Heart right ventricle (tissue), 16 donors: ENCODE measurements at regions not wholly inside any gene's neighbourhood (a gene's known extent, or its start where the extent isn't known, plus 50 kb on each side); places are given as distances from the start of the nearest gene placed in this dataset.

ENCODE experiments used
- ATAC-seq, 8 donors: fragments of 200-7000 bp; cut with Tn5 transposase; one replicate each; pipeline ENCODE4 v1.9.1; 2020; ENCODE audit warnings: mild to moderate bottlenecking in 8 of 8, moderate library complexity in 8 of 8, moderate number of reproducible peaks in 1 of 8
- DNase-seq, 2 donors: peaks; one replicate each; pipeline ENCODE4 v3.0.0-alpha.2; 2020
- H3K27ac ChIP-seq, 10 donors: fragments of 200-600 bp; sonication (generic) in 2 of 10; one replicate each; pipeline versions ENCODE4 v1.5.0 to v1.8.0; 2020 to 2022; ENCODE audit warnings: mild to moderate bottlenecking in 3 of 10
- H3K27me3 ChIP-seq, 7 donors: fragments of 200-600 bp; one replicate each; pipeline ENCODE4 v1.8.0; 2021 to 2022; ENCODE audit warnings: mild to moderate bottlenecking in 2 of 7
- H3K36me3 ChIP-seq, 9 donors: fragments of 200-600 bp; sonication (generic) in 1 of 9; one replicate each; pipeline versions ENCODE4 v1.5.0 to v1.8.0; 2020 to 2022; ENCODE audit warnings: mild to moderate bottlenecking in 2 of 9
- H3K4me1 ChIP-seq, 9 donors: fragments of 200-600 bp; sonication (generic) in 1 of 9; one replicate each; pipeline versions ENCODE4 v1.5.0 to v1.8.0; 2020 to 2022; ENCODE audit warnings: mild to moderate bottlenecking in 4 of 9
- H3K4me3 ChIP-seq, 10 donors: fragments of 200-600 bp; sonication (generic) in 2 of 10; one replicate each; pipeline versions ENCODE4 v1.5.0 to v1.8.0; 2020 to 2022; ENCODE audit warnings: mild to moderate bottlenecking in 7 of 10, moderate library complexity in 2 of 10
- H3K9me3 ChIP-seq, 11 donors: fragments of 200-600 bp in 10 of 11; sonication (generic) in 2 of 11; one replicate each; pipeline versions ENCODE4 v1.5.0 to v1.8.0; 2013 to 2022; ENCODE audit warnings: mild to moderate bottlenecking in 2 of 11, control low read depth in 1 of 11, moderate library complexity in 1 of 11
- WGBS, 2 donors: extraction: QIAGEN DNeasy Blood & Tissue Kit; methylation state at CpG; one replicate each; pipeline ENCODE4 v1.1.7; 2013; ENCODE audit warnings: inconsistent platforms in 1 of 2; 5-methylcytosine and 5-hydroxymethylcytosine counted together
- intact Hi-C, 10 donors: fragments of 100-400 bp; cut with DNase I; formaldehyde crosslinking; loops; one replicate each; pipeline versions ENCODE4 v1.11.1 to v1.14.2; 2022
- TF ChIP-seq, protein P1 (sequence below), 9 donors: fragments of 200-600 bp; sonication (generic) in 2 of 9; IDR thresholded peaks; one replicate each; pipeline versions ENCODE4 v1.5.0 to v1.8.0; 2021 to 2022; ENCODE audit warnings: antibody characterized with exemption in 9 of 9, mild to moderate bottlenecking in 5 of 9, moderate library complexity in 1 of 9
- donor health status: Arrhythmogenic right ventricular cardiomyopathy.
- donor health status: ischemic (EF 13 %, LVEDD 7.1; RV severe dilation, severe dysfunction).
- donor health status: healthy with polysubstance abuse.
- donor health status: DM: no; HTN: yes; CAD: no.
- donor health status: DM: no; HTN: no; CAD: no.
- donor health status: ischemic (EF 25% LVEDD 6.9; RV normal size, moderate dysfunction).
- donor health status: ischemic (EF 25% LVEDD 5.7; RV mildly dilated, moderate dysfunction).
- donor health status: healthy.
- donor health status: DM: yes; HTN: yes; CAD: no.
- donor health status: Ischemic cardiomyopathy.
- donor health status: ischemic (EF 35%, LVEDD 5.7; RV mildly dilated, moderate dysfunction).
- donor health status: nonischemic (EF 11% LVEDD 7.7; RV severe dilation, severe dysfunction).
- donor health status: DM: yes; HTN: yes; CAD: no.
- donor health status: PGD.
- donor health status: ischemic (EF 29% LVEDD 5.4; RV normal size, mild dysfunction).
- donor health status: nonischemic (EF 23%, LVEDD 6.1; RV moderate dilation, normal function).

DNA sequence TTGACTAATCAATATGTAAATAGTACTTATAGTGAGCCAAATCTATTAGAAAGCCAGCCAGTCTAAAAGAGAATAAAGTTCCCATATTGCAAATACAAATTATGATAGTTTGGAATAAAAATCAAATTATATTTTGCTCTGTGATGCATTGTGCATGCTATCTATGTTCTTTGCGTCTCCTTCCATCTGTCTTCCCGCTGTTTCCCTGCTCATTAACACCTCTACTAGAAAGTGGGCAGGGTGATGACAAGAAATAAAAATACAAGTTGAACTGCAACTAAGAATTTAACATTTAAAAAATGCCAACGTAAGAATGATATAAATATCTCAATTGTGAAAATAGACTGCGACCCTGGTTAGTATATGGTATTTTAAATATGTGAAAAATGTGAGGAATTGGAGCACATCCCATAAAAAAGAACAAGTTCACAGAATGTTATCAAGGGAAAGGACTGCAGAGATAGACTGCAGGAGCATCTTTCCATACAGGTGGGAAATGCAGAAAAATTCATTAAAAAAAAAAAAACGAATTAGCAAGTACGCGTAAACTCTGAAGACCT lies 157.6 kb upstream of the PDE7B start:
- TF ChIP-seq, protein P1, sequence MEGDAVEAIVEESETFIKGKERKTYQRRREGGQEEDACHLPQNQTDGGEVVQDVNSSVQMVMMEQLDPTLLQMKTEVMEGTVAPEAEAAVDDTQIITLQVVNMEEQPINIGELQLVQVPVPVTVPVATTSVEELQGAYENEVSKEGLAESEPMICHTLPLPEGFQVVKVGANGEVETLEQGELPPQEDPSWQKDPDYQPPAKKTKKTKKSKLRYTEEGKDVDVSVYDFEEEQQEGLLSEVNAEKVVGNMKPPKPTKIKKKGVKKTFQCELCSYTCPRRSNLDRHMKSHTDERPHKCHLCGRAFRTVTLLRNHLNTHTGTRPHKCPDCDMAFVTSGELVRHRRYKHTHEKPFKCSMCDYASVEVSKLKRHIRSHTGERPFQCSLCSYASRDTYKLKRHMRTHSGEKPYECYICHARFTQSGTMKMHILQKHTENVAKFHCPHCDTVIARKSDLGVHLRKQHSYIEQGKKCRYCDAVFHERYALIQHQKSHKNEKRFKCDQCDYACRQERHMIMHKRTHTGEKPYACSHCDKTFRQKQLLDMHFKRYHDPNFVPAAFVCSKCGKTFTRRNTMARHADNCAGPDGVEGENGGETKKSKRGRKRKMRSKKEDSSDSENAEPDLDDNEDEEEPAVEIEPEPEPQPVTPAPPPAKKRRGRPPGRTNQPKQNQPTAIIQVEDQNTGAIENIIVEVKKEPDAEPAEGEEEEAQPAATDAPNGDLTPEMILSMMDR (IDR thresholded peaks at IDR 0.05) = no peak
- H3K9me3 ChIP-seq = no peaks in the 10 kb centered on the region
- no peaks in the 10 kb centered on the region for H3K27me3 ChIP-seq
- H3K4me1 ChIP-seq = no peaks in the 10 kb centered on the region
- no peak for DNase-seq
- H3K36me3 ChIP-seq = no peaks in the 10 kb centered on the region
- no peak overlapping the region for H3K4me3 ChIP-seq
- no peak overlapping the region for H3K27ac ChIP-seq
- intact Hi-C loops = loop anchor here in 1 of 10 donors (10.0 kb wide), 1 partner anchor 121 kb away; no protein-coding TSS in a partner anchor
- 79 to 81% methylated on average over 7 of the region's 7 CpGs for WGBS, 2 donors
- no peak for ATAC-seq

DNA sequence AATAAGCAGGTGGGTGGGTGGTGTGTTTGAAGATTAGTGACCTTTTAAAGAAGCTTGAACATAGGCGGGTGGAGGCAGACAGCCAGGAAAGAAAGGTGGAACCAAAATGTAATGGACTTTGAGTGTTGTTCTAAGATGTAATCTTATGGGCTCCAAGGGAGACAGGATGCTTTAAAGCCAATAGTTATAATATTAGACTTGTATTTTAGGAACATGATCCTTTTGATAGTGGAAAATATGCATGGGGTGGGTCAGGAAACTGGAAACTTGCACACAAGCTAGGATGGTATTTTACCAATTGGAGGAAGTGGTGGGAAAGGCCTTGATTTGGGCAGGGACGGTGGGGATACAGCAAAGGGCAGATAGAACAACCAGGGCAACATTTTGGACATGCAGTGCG lies 151.8 kb upstream of the PDE7B start:
- H3K4me1 ChIP-seq = no peaks in the 10 kb centered on the region
- H3K9me3 ChIP-seq = no peaks in the 10 kb centered on the region
- no peaks in the 10 kb centered on the region for H3K36me3 ChIP-seq
- TF ChIP-seq, protein P1 (IDR thresholded peaks at IDR 0.05) = no peak
- 76 to 79% methylated on average over 3 of the region's 3 CpGs for WGBS, 2 donors
- intact Hi-C loops = loop anchor here in 1 of 10 donors (10.0 kb wide), 1 partner anchor 115 kb away; no protein-coding TSS in a partner anchor
- H3K4me3 ChIP-seq = no peak overlapping the region
- no peak for DNase-seq
- no peak overlapping the region for H3K27ac ChIP-seq
- ATAC-seq = no peak
- no peaks in the 10 kb centered on the region for H3K27me3 ChIP-seq

DNA sequence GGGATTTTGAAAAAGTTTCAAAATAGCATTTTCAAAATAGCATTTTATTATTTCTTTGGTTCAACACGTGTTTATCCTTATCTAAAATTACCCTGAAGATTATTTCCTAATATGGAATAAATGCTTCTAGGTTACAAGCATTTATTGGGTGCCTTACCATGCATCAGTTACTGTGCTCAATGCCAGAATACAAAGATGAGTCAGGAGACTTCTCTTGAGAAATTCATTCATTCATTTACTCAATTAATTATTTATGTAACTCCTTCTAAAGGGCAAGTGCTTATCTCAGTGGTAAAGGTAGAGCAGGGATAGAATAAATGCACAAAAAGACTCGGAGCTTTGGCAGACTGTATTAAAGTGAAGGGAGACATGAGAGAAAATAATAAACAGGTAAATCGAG lies 150.1 kb upstream of the PDE7B start:
- H3K9me3 ChIP-seq = no peaks in the 10 kb centered on the region
- H3K27me3 ChIP-seq = no peaks in the 10 kb centered on the region
- H3K27ac ChIP-seq = no peak overlapping the region
- DNase-seq (no peak), ATAC-seq (no peak)
- WGBS, 2 donors = 79 to 80% methylated on average over 3 of the region's 3 CpGs
- intact Hi-C loops = no loop called here
- H3K36me3 ChIP-seq = no peaks in the 10 kb centered on the region
- no peaks in the 10 kb centered on the region for H3K4me1 ChIP-seq
- H3K4me3 ChIP-seq = no peak overlapping the region
- TF ChIP-seq, protein P1 (IDR thresholded peaks at IDR 0.05) = no peak

DNA sequence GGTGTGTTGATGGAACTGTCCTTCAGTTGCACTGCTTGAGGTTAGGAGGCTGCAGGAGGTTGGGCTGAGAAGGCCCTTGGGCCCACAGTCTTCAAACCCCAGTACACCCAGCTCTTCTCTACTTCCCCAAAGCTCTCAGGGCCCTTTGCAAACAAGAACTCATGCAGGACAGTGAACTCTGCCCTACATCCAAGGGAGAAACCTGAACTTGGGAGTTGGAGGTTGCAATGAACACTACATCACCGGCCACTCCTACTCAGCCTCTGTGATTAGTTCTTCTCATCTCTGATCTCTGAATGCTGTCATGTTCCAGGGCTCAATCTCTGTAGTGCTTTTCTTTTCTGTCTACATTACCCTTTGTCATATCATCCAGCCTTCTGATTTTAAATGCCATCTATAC lies 148.5 kb upstream of the PDE7B start:
- WGBS, 2 donors = 84 to 97% methylated on average over 1 of the region's 1 CpG
- ATAC-seq = no peak
- no peaks in the 10 kb centered on the region for H3K36me3 ChIP-seq

More for the DNA sequence above, 148.5 kb upstream of the PDE7B start:
- DNase-seq = no peak
- intact Hi-C loops = no loop called here
- Histone ChIP-seq H3K9me3 (no peaks in the 10 kb centered on the region), H3K27me3 (no peaks in the 10 kb centered on the region), H3K4me1 (no peaks in the 10 kb centered on the region), H3K4me3 (no peak overlapping the region), H3K27ac (no peak overlapping the region)
- TF ChIP-seq, protein P1 (IDR thresholded peaks at IDR 0.05) = no peak
